ENCODE measurements at regions not wholly inside any gene's neighbourhood (a gene's known extent, or its start where the extent isn't known, plus 50 kb on each side); places are given as distances from the start of the nearest gene placed in this dataset.

GRCh38 chr18:54710074-54710899 is 118.0 kb upstream of the RAB27B start:
- intact Hi-C loops (cut with DNase I), result no loop called here
- no peak for DNase-seq (ENCODE audit: low spot score)
- Histone ChIP-seq H3K4me1 (replicated peaks) (no peaks in the 10 kb centered on the region), H3K9me3 (no peaks in the 10 kb centered on the region), H3K36me3 (no peaks in the 10 kb centered on the region), H3K4me3 (no peak overlapping the region), H3K27ac (no peak overlapping the region), H3K27me3 (replicated peaks; ENCODE audit: insufficient read depth) (no peaks in the 10 kb centered on the region)
- TF ChIP-seq POLR2AphosphoS5 (IDR thresholded peaks at IDR 0.05) (no peak), POLR2A (IDR thresholded peaks at IDR 0.05) (no peak), CTCF (IDR thresholded peaks at IDR 0.05) (no peak)
- WGBS, result 58% methylated on average over 8 of the region's 8 CpGs

- WGBS, result 87% methylated on average over 2 of the region's 2 CpGs
- intact Hi-C loops (cut with DNase I), result no loop called here
- Histone ChIP-seq H3K36me3 (no peaks in the 10 kb centered on the region), H3K4me3 (no peak overlapping the region), H3K27me3 (replicated peaks; ENCODE audit: insufficient read depth) (no peaks in the 10 kb centered on the region), H3K9me3 (no peaks in the 10 kb centered on the region), H3K4me1 (replicated peaks) (no peaks in the 10 kb centered on the region), H3K27ac (no peak overlapping the region)
- no peak for DNase-seq (ENCODE audit: low spot score)
- no peak for TF ChIP-seq POLR2A (IDR thresholded peaks at IDR 0.05)
- TF ChIP-seq CTCF (IDR thresholded peaks at IDR 0.05), result no peak
- TF ChIP-seq POLR2AphosphoS5 (IDR thresholded peaks at IDR 0.05), result no peak
Observed at GRCh38 chr18:54710900-54711281, 117.4 kb upstream of the RAB27B start.

- Histone ChIP-seq H3K27me3 (replicated peaks; ENCODE audit: insufficient read depth) (no peaks in the 10 kb centered on the region), H3K4me1 (replicated peaks) (no peaks in the 10 kb centered on the region), H3K27ac (no peak overlapping the region), H3K36me3 (no peaks in the 10 kb centered on the region), H3K4me3 (no peak overlapping the region), H3K9me3 (no peaks in the 10 kb centered on the region)
- intact Hi-C loops (cut with DNase I), result no loop called here
- TF ChIP-seq POLR2AphosphoS5 (IDR thresholded peaks at IDR 0.05) (no peak), POLR2A (IDR thresholded peaks at IDR 0.05) (no peak), CTCF (IDR thresholded peaks at IDR 0.05) (no peak)
- WGBS, result 60% methylated on average over 3 of the region's 3 CpGs
- no peak for DNase-seq (ENCODE audit: low spot score)
Observed at GRCh38 chr18:54712306-54712705, 116.0 kb upstream of the RAB27B start.

GRCh38 chr18:54712758-54713157 is 115.5 kb upstream of the RAB27B start:
- no peaks in the 10 kb centered on the region for H3K27me3 ChIP-seq (replicated peaks; ENCODE audit: insufficient read depth)
- TF ChIP-seq POLR2AphosphoS5 (IDR thresholded peaks at IDR 0.05) (no peak), POLR2A (IDR thresholded peaks at IDR 0.05) (no peak), CTCF (IDR thresholded peaks at IDR 0.05) (no peak)
- H3K4me1 ChIP-seq (replicated peaks), result no peaks in the 10 kb centered on the region
- H3K36me3 ChIP-seq, result no peaks in the 10 kb centered on the region
- no peak overlapping the region for H3K4me3 ChIP-seq
- no peak for DNase-seq (ENCODE audit: low spot score)
- intact Hi-C loops (cut with DNase I), result no loop called here
- no peak overlapping the region for H3K27ac ChIP-seq
- WGBS, result 57% methylated on average over 8 of the region's 8 CpGs
- H3K9me3 ChIP-seq, result no peaks in the 10 kb centered on the region

- H3K27ac ChIP-seq, result no peak overlapping the region
- no peaks in the 10 kb centered on the region for H3K27me3 ChIP-seq (replicated peaks; ENCODE audit: insufficient read depth)
- no peak for DNase-seq (ENCODE audit: low spot score)
- no peaks in the 10 kb centered on the region for H3K36me3 ChIP-seq
- no peaks in the 10 kb centered on the region for H3K9me3 ChIP-seq
- WGBS, result 97% methylated on average over 4 of the region's 4 CpGs
- intact Hi-C loops (cut with DNase I), result no loop called here
- H3K4me3 ChIP-seq, result no peak overlapping the region
- TF ChIP-seq POLR2AphosphoS5 (IDR thresholded peaks at IDR 0.05), result no peak
- TF ChIP-seq CTCF (IDR thresholded peaks at IDR 0.05), result no peak
- no peak for TF ChIP-seq POLR2A (IDR thresholded peaks at IDR 0.05)
- no peaks in the 10 kb centered on the region for H3K4me1 ChIP-seq (replicated peaks)
Observed at GRCh38 chr18:54713386-54713785, 114.9 kb upstream of the RAB27B start.

Data from prostate gland (tissue), 2 donors.